GM23338 (cell line): ENCODE measurements at regions not wholly inside any gene's neighbourhood (a gene's known extent, or its start where the extent isn't known, plus 50 kb on each side); places are given as distances from the start of the nearest gene placed in this dataset.

Experiments used
- CREB1 ChIP-seq: fragments of 250-450 bp; sonication (Bioruptor Pico); IDR thresholded peaks from 2 replicates; pipeline ENCODE4 v1.5.0; 2020; ENCODE audit warnings: low read depth, mild to moderate bottlenecking, moderate library complexity
- ETS1 ChIP-seq: IDR thresholded peaks from 2 replicates; pipeline ENCODE4 v1.6.1; 2016; ENCODE audit warnings: antibody characterized with exemption
- JUNB ChIP-seq: IDR thresholded peaks from one replicate; pipeline ENCODE4 v1.6.1; 2016; ENCODE audit warnings: antibody characterized with exemption; ENCODE audit not compliant: unreplicated experiment
- POLR2AphosphoS5 ChIP-seq: IDR thresholded peaks from 2 replicates; pipeline ENCODE4 v1.6.1; 2016; ENCODE audit warnings: antibody characterized with exemption, low read depth
- REST ChIP-seq: IDR thresholded peaks from one replicate; pipeline ENCODE4 v1.6.1; 2018; ENCODE audit warnings: antibody characterized with exemption; ENCODE audit not compliant: unreplicated experiment
- STAT1 ChIP-seq: IDR thresholded peaks from one replicate; pipeline ENCODE4 v1.6.1; 2016; ENCODE audit warnings: antibody characterized with exemption; ENCODE audit not compliant: unreplicated experiment
- ZNF114 ChIP-seq: fragments of 250-450 bp; sonication (Bioruptor Pico); IDR thresholded peaks from 2 replicates; pipeline ENCODE4 v1.5.0; 2020; ENCODE audit warnings: mild to moderate bottlenecking, moderate library complexity
- ZNF331 ChIP-seq: fragments of 250-450 bp; sonication (Bioruptor Pico); IDR thresholded peaks from 2 replicates; pipeline ENCODE4 v1.5.0; 2020; ENCODE audit warnings: low read depth, mild to moderate bottlenecking, moderate library complexity
- ZNF462 ChIP-seq: fragments of 250-450 bp; sonication (Bioruptor Pico); IDR thresholded peaks from 2 replicates; pipeline ENCODE4 v1.5.0; 2020; ENCODE audit warnings: mild to moderate bottlenecking, moderate library complexity

- TF ChIP-seq ZNF462 (CRISPR knock-in tag) (no peak), REST (no peak), JUNB (no peak), STAT1 (no peak), CREB1 (CRISPR knock-in tag) (no peak), POLR2AphosphoS5 (no peak), ZNF114 (CRISPR knock-in tag) (no peak), ETS1 (no peak), ZNF331 (no peak)
These were observed 809.1 kb downstream of the BCL11B start (continued) for GRCh38 chr14:98462908-98463307.
